ENCODE measurements at regions not wholly inside any gene's neighbourhood (a gene's known extent, or its start where the extent isn't known, plus 50 kb on each side); places are given as distances from the start of the nearest gene placed in this dataset.

DNA sequence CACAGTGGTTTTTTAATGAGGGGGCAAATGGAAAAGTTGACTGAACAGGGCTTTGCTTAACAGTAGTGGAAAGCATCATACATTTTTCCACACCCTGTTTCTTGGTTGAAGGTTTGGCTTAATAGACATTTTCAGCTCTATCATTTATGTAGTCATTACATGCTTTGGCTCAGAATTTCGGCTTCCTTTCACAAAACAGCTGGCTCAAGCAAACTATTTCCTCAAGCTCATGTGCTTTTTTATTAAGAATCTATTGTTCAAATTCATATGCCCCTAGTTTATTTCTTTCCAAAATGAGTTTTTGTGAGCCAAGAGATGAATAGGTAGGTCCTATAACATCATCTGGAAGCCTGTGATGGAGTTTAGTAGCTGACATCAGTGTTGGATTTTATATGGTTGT is 113.8 kb downstream of the SLITRK6 start:
- TF ChIP-seq CTCF (IDR thresholded peaks at IDR 0.05) (no peak), POLR2AphosphoS5 (IDR thresholded peaks at IDR 0.05) (no peak), POLR2A (IDR thresholded peaks at IDR 0.05) (no peak)

Measured in breast epithelium (tissue), 3 donors.